ENCODE measurements at regions not wholly inside any gene's neighbourhood (a gene's known extent, or its start where the extent isn't known, plus 50 kb on each side); places are given as distances from the start of the nearest gene placed in this dataset.
"Not testable (repeated sequence)": the region's sequence is repeated elsewhere in the genome, so short reads cannot be mapped to it uniquely, and the experiment has no call there.

DNA sequence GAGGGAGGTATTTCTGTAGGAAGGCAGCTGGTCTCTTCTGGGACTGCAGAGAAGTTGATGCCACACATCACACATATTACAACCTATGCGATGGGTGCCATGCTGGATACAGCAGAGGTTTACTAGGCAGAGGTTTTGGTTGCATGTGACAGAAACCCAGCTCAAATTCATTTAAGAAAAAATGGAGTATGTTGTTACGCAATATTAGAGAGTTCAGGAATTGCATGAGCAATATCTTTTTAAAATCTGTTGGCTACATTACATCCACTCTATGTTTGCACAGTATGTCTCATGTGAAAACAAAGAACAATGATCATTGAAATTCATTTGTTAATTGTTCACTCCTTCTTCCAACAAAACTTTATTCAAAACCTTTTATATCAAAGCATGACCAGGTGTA is 425.2 kb downstream of the RWDD3 start:
- Mint-ChIP-seq H3K9me3 (ENCODE audit: unreplicated experiment) (peaks cover 6% of the 10 kb centered on the region), H3K27me3 (ENCODE audit: unreplicated experiment) (no peaks in the 10 kb centered on the region), H3K4me1 (ENCODE audit: low read depth, unreplicated experiment) (peaks cover 29% of the 10 kb centered on the region), H3K36me3 (ENCODE audit: unreplicated experiment) (peaks cover 7% of the 10 kb centered on the region), H3K27ac (ENCODE audit: unreplicated experiment) (no peak overlapping the region), H3K4me3 (ENCODE audit: unreplicated experiment) (no peak overlapping the region)
- DNase-seq = no peak
- TF ChIP-seq, protein P1, sequence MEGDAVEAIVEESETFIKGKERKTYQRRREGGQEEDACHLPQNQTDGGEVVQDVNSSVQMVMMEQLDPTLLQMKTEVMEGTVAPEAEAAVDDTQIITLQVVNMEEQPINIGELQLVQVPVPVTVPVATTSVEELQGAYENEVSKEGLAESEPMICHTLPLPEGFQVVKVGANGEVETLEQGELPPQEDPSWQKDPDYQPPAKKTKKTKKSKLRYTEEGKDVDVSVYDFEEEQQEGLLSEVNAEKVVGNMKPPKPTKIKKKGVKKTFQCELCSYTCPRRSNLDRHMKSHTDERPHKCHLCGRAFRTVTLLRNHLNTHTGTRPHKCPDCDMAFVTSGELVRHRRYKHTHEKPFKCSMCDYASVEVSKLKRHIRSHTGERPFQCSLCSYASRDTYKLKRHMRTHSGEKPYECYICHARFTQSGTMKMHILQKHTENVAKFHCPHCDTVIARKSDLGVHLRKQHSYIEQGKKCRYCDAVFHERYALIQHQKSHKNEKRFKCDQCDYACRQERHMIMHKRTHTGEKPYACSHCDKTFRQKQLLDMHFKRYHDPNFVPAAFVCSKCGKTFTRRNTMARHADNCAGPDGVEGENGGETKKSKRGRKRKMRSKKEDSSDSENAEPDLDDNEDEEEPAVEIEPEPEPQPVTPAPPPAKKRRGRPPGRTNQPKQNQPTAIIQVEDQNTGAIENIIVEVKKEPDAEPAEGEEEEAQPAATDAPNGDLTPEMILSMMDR (IDR thresholded peaks at IDR 0.05; ENCODE audit: partially characterized antibody, unreplicated experiment) = no peak

DNA sequence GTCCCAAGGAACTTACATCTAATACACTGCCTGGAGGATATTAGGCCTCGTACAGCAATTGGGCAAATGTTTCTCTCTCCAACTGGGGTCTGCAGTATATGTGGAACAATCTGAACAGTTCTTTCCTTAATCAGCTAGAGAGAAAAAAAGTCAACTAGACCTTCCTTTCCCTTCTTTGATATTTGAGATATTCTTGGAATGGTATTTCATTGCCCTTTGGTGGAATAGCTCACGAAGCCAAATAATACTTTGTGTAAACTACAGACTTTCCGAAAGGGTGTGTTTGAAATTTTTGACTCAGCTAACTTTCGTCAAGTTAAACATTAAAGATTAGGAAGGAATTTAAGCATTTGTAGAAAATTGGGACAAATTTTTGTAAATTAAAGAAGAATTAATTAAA is 425.6 kb downstream of the RWDD3 start:
- no peaks in the 10 kb centered on the region for H3K27me3 Mint-ChIP-seq (ENCODE audit: unreplicated experiment)
- peaks cover 25% of the 10 kb centered on the region for H3K4me1 Mint-ChIP-seq (ENCODE audit: low read depth, unreplicated experiment)
- no peak for DNase-seq
- no peak overlapping the region for H3K27ac Mint-ChIP-seq (ENCODE audit: unreplicated experiment)
- H3K9me3 Mint-ChIP-seq (ENCODE audit: unreplicated experiment) = peaks cover 3% of the 10 kb centered on the region
- TF ChIP-seq, protein P1 (IDR thresholded peaks at IDR 0.05; ENCODE audit: partially characterized antibody, unreplicated experiment) = no peak
- no peak overlapping the region for H3K4me3 Mint-ChIP-seq (ENCODE audit: unreplicated experiment)
- H3K36me3 Mint-ChIP-seq (ENCODE audit: unreplicated experiment) = peaks cover 7% of the 10 kb centered on the region

DNA sequence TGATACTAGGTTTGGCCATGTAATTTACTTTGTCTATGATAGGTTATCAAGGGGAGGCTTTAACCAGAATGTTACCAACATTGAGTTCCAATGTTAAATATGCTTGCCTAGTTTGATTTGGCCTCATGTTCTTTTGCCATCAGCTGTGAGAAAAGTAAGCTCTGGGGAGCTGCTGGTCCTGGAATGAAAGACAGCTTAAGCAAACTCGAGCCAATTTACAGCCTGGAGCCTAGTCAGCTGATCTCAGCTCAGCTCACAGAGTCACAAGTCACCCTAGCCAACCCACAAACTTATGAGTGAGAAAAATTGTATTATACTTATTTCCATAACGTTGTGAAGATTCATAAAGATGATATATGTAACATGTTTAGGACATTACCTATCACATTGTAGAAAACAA is 426.7 kb downstream of the RWDD3 start:
- H3K4me3 Mint-ChIP-seq (ENCODE audit: unreplicated experiment) = no peak overlapping the region
- no peak for DNase-seq
- H3K27me3 Mint-ChIP-seq (ENCODE audit: unreplicated experiment) = no peaks in the 10 kb centered on the region
- peaks cover 7% of the 10 kb centered on the region for H3K36me3 Mint-ChIP-seq (ENCODE audit: unreplicated experiment)
- TF ChIP-seq, protein P1 (IDR thresholded peaks at IDR 0.05; ENCODE audit: partially characterized antibody, unreplicated experiment) = no peak
- H3K27ac Mint-ChIP-seq (ENCODE audit: unreplicated experiment) = no peak overlapping the region
- H3K9me3 Mint-ChIP-seq (ENCODE audit: unreplicated experiment) = peaks cover 3% of the 10 kb centered on the region
- H3K4me1 Mint-ChIP-seq (ENCODE audit: low read depth, unreplicated experiment) = peaks cover 14% of the 10 kb centered on the region

DNA sequence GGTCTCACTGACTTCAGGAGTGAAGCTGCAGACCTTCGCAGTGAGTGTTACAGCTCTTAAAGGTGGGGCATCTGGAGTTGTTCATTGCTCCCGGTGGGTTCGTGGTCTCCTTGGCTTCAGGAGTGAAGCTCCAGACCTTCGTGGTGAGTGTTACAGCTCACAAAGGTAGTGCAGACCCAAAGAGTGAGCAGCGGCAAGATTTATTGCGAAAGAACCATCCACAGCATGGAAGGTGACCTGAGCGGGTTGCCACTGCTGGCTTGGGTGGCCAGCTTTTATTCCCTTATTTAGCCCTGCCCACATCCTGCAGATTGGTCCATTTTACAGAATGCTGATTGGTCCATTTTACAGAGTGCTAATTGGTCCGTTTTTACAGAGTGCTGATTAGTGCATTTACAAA is 429.5 kb downstream of the RWDD3 start:
- H3K4me1 Mint-ChIP-seq (ENCODE audit: low read depth, unreplicated experiment); H3K27me3 Mint-ChIP-seq (ENCODE audit: unreplicated experiment): not testable (repeated sequence)
- H3K36me3 Mint-ChIP-seq (ENCODE audit: unreplicated experiment) = peaks cover 10% of the 10 kb centered on the region

DNA sequence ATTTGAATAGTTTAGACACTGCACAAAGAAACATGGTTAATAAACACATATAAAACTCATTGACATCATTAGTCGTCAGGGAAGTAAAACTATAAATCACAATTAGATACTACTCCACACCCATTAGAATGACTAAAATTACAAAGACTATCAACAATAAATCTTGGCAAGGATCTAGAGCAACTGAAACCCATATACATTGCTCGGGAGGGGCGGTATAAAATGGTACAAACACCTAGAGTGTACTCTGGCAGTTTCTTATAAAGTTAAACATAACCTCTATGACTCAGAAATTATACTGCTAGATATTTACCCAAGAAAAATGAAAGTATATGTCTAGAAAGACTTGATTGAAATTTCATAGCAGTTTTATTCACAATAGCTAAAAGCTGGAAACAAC is 434.2 kb downstream of the RWDD3 start:
- no peak overlapping the region for H3K4me3 Mint-ChIP-seq (ENCODE audit: unreplicated experiment)

More for the DNA sequence above, 429.5 kb downstream of the RWDD3 start:
- H3K4me3 Mint-ChIP-seq (ENCODE audit: unreplicated experiment); H3K27ac Mint-ChIP-seq (ENCODE audit: unreplicated experiment); DNase-seq; H3K9me3 Mint-ChIP-seq (ENCODE audit: unreplicated experiment): not testable (repeated sequence)

DNA sequence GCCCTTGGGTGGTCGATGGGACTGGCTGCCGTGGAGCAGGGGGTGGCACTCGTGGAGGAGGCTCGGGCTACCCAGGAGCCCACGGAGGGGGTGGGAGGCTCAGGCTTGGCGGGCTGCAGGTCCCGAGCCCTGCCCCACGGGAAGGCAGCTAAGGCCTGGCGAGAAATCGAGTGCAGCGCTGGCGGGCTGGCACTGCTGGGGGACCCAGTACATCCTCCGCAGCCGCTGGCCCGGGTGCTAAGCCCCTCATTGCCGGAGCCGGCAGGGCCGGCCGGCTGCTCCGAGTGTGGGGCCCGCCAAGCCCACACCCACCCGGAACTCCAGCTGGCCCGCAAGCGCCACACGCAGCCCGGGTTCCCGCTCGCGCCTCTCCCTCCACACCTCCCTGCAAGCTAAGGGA is 435.6 kb downstream of the RWDD3 start:
- H3K27me3 Mint-ChIP-seq (ENCODE audit: unreplicated experiment) = not testable (repeated sequence)

More for the DNA sequence above, 434.2 kb downstream of the RWDD3 start:
- Mint-ChIP-seq H3K27me3 (ENCODE audit: unreplicated experiment) (peaks cover 5% of the 10 kb centered on the region), H3K9me3 (ENCODE audit: unreplicated experiment) (peaks cover 4% of the 10 kb centered on the region), H3K4me1 (ENCODE audit: low read depth, unreplicated experiment) (no peaks in the 10 kb centered on the region), H3K27ac (ENCODE audit: unreplicated experiment) (no peak overlapping the region), H3K36me3 (ENCODE audit: unreplicated experiment) (peaks cover 7% of the 10 kb centered on the region)
- TF ChIP-seq, protein P1 (IDR thresholded peaks at IDR 0.05; ENCODE audit: partially characterized antibody, unreplicated experiment) = no peak
- DNase-seq = no peak

More for the DNA sequence above, 435.6 kb downstream of the RWDD3 start:
- H3K27ac Mint-ChIP-seq (ENCODE audit: unreplicated experiment); H3K9me3 Mint-ChIP-seq (ENCODE audit: unreplicated experiment); DNase-seq; H3K4me3 Mint-ChIP-seq (ENCODE audit: unreplicated experiment); H3K36me3 Mint-ChIP-seq (ENCODE audit: unreplicated experiment); H3K4me1 Mint-ChIP-seq (ENCODE audit: low read depth, unreplicated experiment): not testable (repeated sequence)
